H9 (cell line): ENCODE measurements at regions not wholly inside any gene's neighbourhood (a gene's known extent, or its start where the extent isn't known, plus 50 kb on each side); places are given as distances from the start of the nearest gene placed in this dataset.

Experiments used
- DNase-seq: peaks from one replicate; pipeline ENCODE4 v3.0.0-alpha.2; 2017
- H2AFZ ChIP-seq: one replicate; pipeline ENCODE4 v1.6.1; 2013; ENCODE audit warnings: mild to moderate bottlenecking, low read length, control low read depth, moderate library complexity
- H2AK5ac ChIP-seq: 2 replicates; pipeline ENCODE4 v1.6.1; 2013; ENCODE audit warnings: low read length, control low read depth, mixed read lengths; ENCODE audit not compliant: insufficient read length
- H2BK120ac ChIP-seq: one replicate; pipeline ENCODE4 v1.6.1; 2013; ENCODE audit warnings: low read depth, mild to moderate bottlenecking, low read length, control low read depth, inconsistent platforms; ENCODE audit not compliant: poor library complexity, severe bottlenecking
- H2BK12ac ChIP-seq: 2 replicates; pipeline ENCODE4 v1.6.1; 2013; ENCODE audit warnings: low read length, control low read depth, mixed read lengths, low read depth; ENCODE audit not compliant: insufficient read length
- H2BK15ac ChIP-seq: 2 replicates; pipeline ENCODE4 v1.6.1; 2013; ENCODE audit warnings: low read depth, low read length, control low read depth
- H2BK20ac ChIP-seq: one replicate; pipeline ENCODE4 v1.6.1; 2013; ENCODE audit warnings: low read depth, mild to moderate bottlenecking, low read length, control low read depth, inconsistent platforms; ENCODE audit not compliant: poor library complexity, severe bottlenecking
- H2BK5ac ChIP-seq: 2 replicates; pipeline ENCODE4 v1.6.1; 2013; ENCODE audit warnings: low read length, control low read depth, mixed read lengths; ENCODE audit not compliant: insufficient read length
- H3K14ac ChIP-seq: 2 replicates; pipeline ENCODE4 v1.6.1; 2013; ENCODE audit warnings: low read length, control low read depth; ENCODE audit not compliant: insufficient read depth
- H3K18ac ChIP-seq: 2 replicates; pipeline ENCODE4 v1.6.1; 2013; ENCODE audit warnings: low read depth, mild to moderate bottlenecking, mixed read lengths, low read length, control low read depth; ENCODE audit not compliant: insufficient read length
- H3K23ac ChIP-seq: 2 replicates; pipeline ENCODE4 v1.6.1; 2013; ENCODE audit warnings: low read length, control low read depth, mixed read lengths, low read depth; ENCODE audit not compliant: insufficient read length
- H3K23me2 ChIP-seq: 2 replicates; pipeline ENCODE4 v1.6.1; 2013; ENCODE audit warnings: low read depth, mild to moderate bottlenecking, mixed read lengths, low read length, control low read depth; ENCODE audit not compliant: insufficient read length, poor library complexity, severe bottlenecking
- H3K27ac ChIP-seq: 2 replicates; pipeline ENCODE4 v1.5.1; 2013; ENCODE audit warnings: low read length, control low read depth, mixed read lengths, low read depth; ENCODE audit not compliant: insufficient read length
- H3K27me3 ChIP-seq: 2 replicates; pipeline ENCODE4 v1.6.1; 2013; ENCODE audit warnings: low read length, control low read depth, inconsistent platforms; ENCODE audit not compliant: insufficient read depth
- H3K4ac ChIP-seq: 2 replicates; pipeline ENCODE4 v1.6.1; 2013; ENCODE audit warnings: low read depth, mild to moderate bottlenecking, control low read depth, inconsistent platforms, low read length, moderate library complexity
- H3K4me1 ChIP-seq: 2 replicates; pipeline ENCODE4 v1.6.1; 2013; ENCODE audit warnings: low read length, control low read depth, inconsistent platforms; ENCODE audit not compliant: insufficient read depth
- H3K4me2 ChIP-seq: 2 replicates; pipeline ENCODE4 v1.6.1; 2013; ENCODE audit warnings: low read length, control low read depth, mixed read lengths; ENCODE audit not compliant: insufficient read length, insufficient read depth
- H3K56ac ChIP-seq: 2 replicates; pipeline ENCODE4 v1.6.1; 2013; ENCODE audit warnings: low read depth, mild to moderate bottlenecking, mixed read lengths, low read length, control low read depth; ENCODE audit not compliant: insufficient read length
- H3K79me1 ChIP-seq: 2 replicates; pipeline ENCODE4 v1.6.1; 2013; ENCODE audit warnings: low read depth, mild to moderate bottlenecking, moderate library complexity, low read length, control low read depth, inconsistent platforms; ENCODE audit not compliant: insufficient read depth, poor library complexity, severe bottlenecking
- H3K79me2 ChIP-seq: 2 replicates; pipeline ENCODE4 v1.6.1; 2013; ENCODE audit warnings: low read length, control low read depth, inconsistent platforms; ENCODE audit not compliant: insufficient read depth
- H3K9ac ChIP-seq: 2 replicates; pipeline ENCODE4 v1.6.1; 2013; ENCODE audit warnings: low read length, control low read depth, mixed read lengths; ENCODE audit not compliant: insufficient read length; ENCODE audit errors: extremely low read depth
- H3K9me3 ChIP-seq: one replicate; pipeline ENCODE4 v1.6.1; 2013; ENCODE audit warnings: low read depth, low read length, inconsistent platforms; ENCODE audit not compliant: control insufficient read depth
- H3T11ph ChIP-seq: one replicate; pipeline ENCODE4 v1.6.1; 2013; ENCODE audit warnings: mild to moderate bottlenecking, low read length, control low read depth, inconsistent platforms
- H4K20me1 ChIP-seq: one replicate; pipeline ENCODE4 v1.6.1; 2013; ENCODE audit not compliant: control insufficient read depth, insufficient read length, insufficient read depth
- H4K5ac ChIP-seq: 2 replicates; pipeline ENCODE4 v1.6.1; 2013; ENCODE audit warnings: low read depth, mild to moderate bottlenecking, mixed read lengths, low read length, control low read depth; ENCODE audit not compliant: insufficient read length
- H4K8ac ChIP-seq: replicated peaks from 2 replicates; pipeline ENCODE4 v1.6.1; 2013; ENCODE audit warnings: low read length, control low read depth, mixed read lengths, low read depth; ENCODE audit not compliant: insufficient read length
- H4K91ac ChIP-seq: 2 replicates; pipeline ENCODE4 v1.6.1; 2013; ENCODE audit warnings: low read depth, mild to moderate bottlenecking, moderate library complexity, mixed read lengths, low read length, control low read depth; ENCODE audit not compliant: insufficient read length
- H3K27ac Mint-ChIP-seq, 3 experiments: 2 replicates in 2 of 3; 3 replicates in 1 of 3; pipeline ENCODE4 v1.8.0; 2020 to 2021; ENCODE audit warnings: mixed read lengths in 3 of 3, mild to moderate bottlenecking in 1 of 3, moderate library complexity in 1 of 3
- H3K27me3 Mint-ChIP-seq: 2 replicates; pipeline ENCODE4 v1.8.0; 2021; ENCODE audit warnings: low read depth, mild to moderate bottlenecking, moderate library complexity, mixed read lengths
- H3K36me3 Mint-ChIP-seq, 3 experiments: 2 replicates in 2 of 3; 3 replicates in 1 of 3; pipeline ENCODE4 v1.8.0; 2020 to 2021; ENCODE audit warnings: low read depth in 3 of 3, mixed read lengths in 3 of 3; ENCODE audit not compliant: insufficient read depth in 1 of 3
- H3K4me1 Mint-ChIP-seq, 2 experiments: 2 replicates each; pipeline ENCODE4 v1.8.0; 2020; ENCODE audit warnings: mixed read lengths in 2 of 2
- H3K4me3 Mint-ChIP-seq, 2 experiments: 2 replicates in 1 of 2; 3 replicates in 1 of 2; pipeline ENCODE4 v1.8.0; 2020 to 2021; ENCODE audit warnings: mild to moderate bottlenecking in 2 of 2, mixed read lengths in 2 of 2, moderate library complexity in 1 of 2
- H3K9me3 Mint-ChIP-seq, 2 experiments: 2 replicates in 1 of 2; 3 replicates in 1 of 2; pipeline ENCODE4 v1.8.0; 2020; ENCODE audit warnings: mild to moderate bottlenecking in 2 of 2, mixed read lengths in 2 of 2, moderate library complexity in 1 of 2
- CTCF ChIP-seq: fragments of 200-600 bp; sonication (generic); conservative IDR thresholded peaks from 3 replicates; pipeline ENCODE4 v1.8.0; 2021; ENCODE audit warnings: antibody characterized with exemption, mild to moderate bottlenecking

DNA sequence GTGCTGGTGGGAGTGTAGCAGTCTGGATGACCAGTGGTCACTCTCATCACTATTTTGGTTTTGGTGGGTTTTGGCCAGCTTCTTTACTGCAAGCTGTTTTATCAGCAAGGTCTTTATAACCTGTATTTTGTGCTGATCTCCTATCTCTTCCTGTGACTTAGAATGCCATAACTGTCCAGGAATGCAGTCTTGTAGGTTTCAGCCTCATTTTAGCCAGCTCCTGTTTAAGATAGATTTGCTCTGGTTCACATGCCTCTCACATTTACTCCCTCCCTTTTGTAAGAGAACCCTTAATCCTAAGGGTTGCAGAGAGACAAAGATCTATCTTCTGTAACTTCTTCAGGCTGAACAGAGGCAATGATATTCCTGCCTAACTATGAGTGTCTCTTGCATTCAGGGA, 51.2 kb upstream of the INHBA start:
- Histone ChIP-seq H2AK5ac (no peak overlapping the region), H3K4ac (no peak overlapping the region), H3K23ac (no peak overlapping the region), H2BK20ac (no peak overlapping the region), H4K5ac (no peak overlapping the region), H3K79me2 (no peaks in the 10 kb centered on the region), H2BK5ac (no peak overlapping the region), H3K18ac (no peak overlapping the region), H3K23me2 (no peaks in the 10 kb centered on the region), H2BK120ac (no peak overlapping the region), H3K27me3 (no peaks in the 10 kb centered on the region), H3K14ac (no peak overlapping the region), H3K79me1 (no peaks in the 10 kb centered on the region), H2AFZ (no peak overlapping the region), H3K27ac (no peak overlapping the region), H4K8ac (no peak overlapping the region), H3K9ac (no peak overlapping the region), H4K91ac (no peak overlapping the region), H3T11ph (no peak overlapping the region), H3K4me1 (no peaks in the 10 kb centered on the region), H3K4me2 (no peak overlapping the region), H4K20me1 (no peaks in the 10 kb centered on the region), H3K56ac (no peak overlapping the region), H2BK12ac (no peak overlapping the region), H2BK15ac (no peak overlapping the region), H3K9me3 (peaks cover 23% of the 10 kb centered on the region)
- H3K36me3 Mint-ChIP-seq, result peaks cover 10 to 37% (median 23%) of the 10 kb centered on the region in 3 experiments
- no peaks in the 10 kb centered on the region for H3K4me1 Mint-ChIP-seq
- H3K27ac Mint-ChIP-seq, result no peak overlapping the region
- no peak for TF ChIP-seq CTCF
- H3K4me3 Mint-ChIP-seq, result no peak overlapping the region
- DNase-seq, result no peak
- no peaks in the 10 kb centered on the region; the same call in 1 of the 2 replicates for H3K27me3 Mint-ChIP-seq
- peaks cover 66% of the 10 kb centered on the region in 2 experiments for H3K9me3 Mint-ChIP-seq
